Endothelial cell of umbilical vein (primary cell): ENCODE measurements at regions not wholly inside any gene's neighbourhood (a gene's known extent, or its start where the extent isn't known, plus 50 kb on each side); places are given as distances from the start of the nearest gene placed in this dataset.

Source experiments
- BruUV-seq: library from RNA; stranded (reverse); fragments of 400-500 nt; replicated peaks from 2 replicates; lab custom pipeline; 2021; lab: Mats Ljungman, UMichigan
- CTCF ChIA-PET: fragments of 300-600, 350-600 bp; sonication (Branson Sonifier 250); formaldehyde crosslinking; loops from one replicate; lab custom pipeline; 2021; ENCODE audit warnings: antibody characterized with exemption, inconsistent platforms; lab: Charles Lee
- POLR2A ChIA-PET: fragments of 300-600, 350-600 bp; sonication (Branson Sonifier 250); formaldehyde crosslinking; loops from one replicate; lab custom pipeline; 2021; ENCODE audit warnings: antibody characterized with exemption, inconsistent platforms; lab: Charles Lee
- DNase-seq: peaks from one replicate; pipeline ENCODE4 v3.0.0-alpha.2; 2011; ENCODE audit warnings: low read depth, low spot score
- FAIRE-seq: peaks from 2 replicates; lab custom pipeline; 2011; peaks lifted over from hg19 to GRCh38; lab: Jason Lieb, UNC
- H2AFZ ChIP-seq: 2 replicates; pipeline ENCODE4 v1.6.0; 2012; ENCODE audit warnings: low read depth, low read length, control low read depth, inconsistent platforms
- H3K27ac ChIP-seq: 2 replicates; pipeline ENCODE4 v1.5.1; 2011; ENCODE audit warnings: low read depth, mild to moderate bottlenecking, control low read depth, low read length, moderate library complexity; ENCODE audit not compliant: insufficient read depth
- H3K27me3 ChIP-seq, 2 experiments: 2 replicates each; pipeline versions ENCODE4 v1.6.0 to v1.6.1; 2011; ENCODE audit warnings: low read length in 2 of 2, mixed read lengths in 1 of 2; ENCODE audit not compliant: control insufficient read depth in 2 of 2, insufficient read depth in 2 of 2
- H3K36me3 ChIP-seq, 2 experiments: 2 replicates in 1 of 2; 3 replicates in 1 of 2; pipeline ENCODE4 v1.5.1; 2011; ENCODE audit warnings: low read length in 2 of 2, mild to moderate bottlenecking in 1 of 2, moderate library complexity in 1 of 2; ENCODE audit not compliant: control insufficient read depth in 2 of 2, insufficient read depth in 2 of 2; ENCODE audit errors: extremely low read depth in 1 of 2
- H3K4me1 ChIP-seq: 3 replicates; pipeline ENCODE4 v1.5.1; 2011; ENCODE audit warnings: mild to moderate bottlenecking, low read length; ENCODE audit not compliant: control insufficient read depth, insufficient read depth; ENCODE audit errors: extremely low read depth
- H3K4me2 ChIP-seq: 2 replicates; pipeline ENCODE4 v1.6.1; 2011; ENCODE audit warnings: low read length, control low read depth, mixed read lengths; ENCODE audit not compliant: insufficient read depth
- H3K4me3 ChIP-seq, 3 experiments: fragments of 200-600 bp in 1 of 3; sonication (generic), shearing (Covaris generic) in 1 of 3; replicated peaks in 1 of 3; 2 replicates each; pipeline ENCODE4 v1.5.1; 2011 to 2016; ENCODE audit warnings: control low read depth in 3 of 3, low read length in 3 of 3, mild to moderate bottlenecking in 2 of 3, inconsistent platforms in 1 of 3, low read depth in 1 of 3, moderate library complexity in 1 of 3; ENCODE audit not compliant: insufficient read depth in 1 of 3
- H3K79me2 ChIP-seq: 2 replicates; pipeline ENCODE4 v1.6.0; 2012; ENCODE audit warnings: low read length, inconsistent platforms; ENCODE audit not compliant: control insufficient read depth, insufficient read depth
- H3K9ac ChIP-seq: replicated peaks from 2 replicates; pipeline ENCODE3; 2011; ENCODE audit warnings: low read length, control low read depth; ENCODE audit not compliant: insufficient read depth; ENCODE audit errors: extremely low read depth
- H3K9me1 ChIP-seq: replicated peaks from 3 replicates; pipeline ENCODE4 v1.6.0; 2011; ENCODE audit warnings: mild to moderate bottlenecking, low read length; ENCODE audit not compliant: control insufficient read depth, insufficient read depth; ENCODE audit errors: extremely low read depth
- H3K9me3 ChIP-seq: replicated peaks from 2 replicates; pipeline ENCODE4 v1.5.1; 2012; ENCODE audit warnings: low read length, inconsistent platforms; ENCODE audit not compliant: control insufficient read depth, insufficient read depth
- H4K20me1 ChIP-seq: replicated peaks from 2 replicates; pipeline ENCODE3; 2011; ENCODE audit warnings: mild to moderate bottlenecking, low read length; ENCODE audit not compliant: control insufficient read depth, insufficient read depth; ENCODE audit errors: extremely low read depth
- CTCF ChIP-seq, 2 donors: IDR thresholded peaks; 1 replicate in 1 of 2; 2 replicates in 1 of 2; pipeline ENCODE4 v1.5.1; 2011; ENCODE audit warnings: low read length in 2 of 2, mild to moderate bottlenecking in 2 of 2, moderate library complexity in 2 of 2, control low read depth in 1 of 2, inconsistent platforms in 1 of 2, low read depth in 1 of 2; ENCODE audit not compliant: insufficient read depth in 1 of 2; ENCODE audit errors: extremely low read depth in 1 of 2
- EZH2 ChIP-seq: IDR thresholded peaks from 2 replicates; pipeline ENCODE4 v1.6.1; 2012; ENCODE audit warnings: borderline replicate concordance, low read depth, mild to moderate bottlenecking, moderate library complexity, low read length, inconsistent platforms; ENCODE audit not compliant: severe bottlenecking
- FOS ChIP-seq: IDR thresholded peaks from 2 replicates; pipeline ENCODE4 v1.6.1; 2011; ENCODE audit warnings: mild to moderate bottlenecking, low read length, moderate library complexity, borderline replicate concordance; ENCODE audit not compliant: insufficient read depth
- GATA2 ChIP-seq: IDR thresholded peaks from 2 replicates; pipeline ENCODE4 v1.7.0; 2011; ENCODE audit warnings: low read depth, mild to moderate bottlenecking, moderate library complexity, mixed read lengths, low read length; ENCODE audit not compliant: insufficient read length, insufficient read depth
- JUN ChIP-seq: IDR thresholded peaks from 2 replicates; pipeline ENCODE4 v1.6.1; 2011; ENCODE audit warnings: borderline replicate concordance, low read depth; ENCODE audit not compliant: insufficient read length, insufficient read depth
- MAX ChIP-seq: IDR thresholded peaks from 2 replicates; pipeline ENCODE4 v1.6.1; 2011; ENCODE audit not compliant: insufficient read depth, insufficient read length
- MYC ChIP-seq: IDR thresholded peaks from one replicate; pipeline ENCODE4 v1.6.1; 2011; ENCODE audit warnings: mild to moderate bottlenecking, low read depth, low read length
- POLR2A ChIP-seq: IDR thresholded peaks from 2 replicates; pipeline ENCODE4 v1.6.1; 2012; ENCODE audit warnings: low read depth, mild to moderate bottlenecking, control low read depth, low read length
- POLR2AphosphoS5 ChIP-seq: IDR thresholded peaks from 2 replicates; pipeline ENCODE4 v1.6.1; 2012; ENCODE audit warnings: low read depth, mild to moderate bottlenecking, control low read depth, low read length, moderate library complexity; ENCODE audit not compliant: insufficient read depth
- dilution Hi-C: fragments of 300-500 bp; cut with MboI; formaldehyde crosslinking; loops from one replicate; pipeline ENCODE4 v1.15.0; 2019; ENCODE audit warnings: low sequenced_read_pairs; ENCODE audit not compliant: extremely low pct_ligation_motif_present
- intact Hi-C: fragments of 100-400 bp; cut with micrococcal nuclease; formaldehyde crosslinking; loops from one replicate; pipeline ENCODE4 v1.10.0; 2022

GRCh38 chr15:47529241-47529640 is 188.1 kb upstream of the SEMA6D start:
- Histone ChIP-seq H3K9me1 (no peaks in the 10 kb centered on the region), H3K27ac (no peak overlapping the region), H3K27me3 (peaks cover 2 to 7% of the 10 kb centered on the region in 2 experiments), H2AFZ (no peak overlapping the region), H3K4me3 (no peak overlapping the region), H3K9me3 (no peaks in the 10 kb centered on the region), H3K36me3 (no peaks in the 10 kb centered on the region), H3K9ac (no peak overlapping the region), H3K79me2 (no peaks in the 10 kb centered on the region), H3K4me1 (no peaks in the 10 kb centered on the region), H4K20me1 (peaks cover 3% of the 10 kb centered on the region), H3K4me2 (no peak overlapping the region)
- FAIRE-seq = no peak
- TF ChIP-seq POLR2A = no peak
- no peak for TF ChIP-seq MAX
- no peak for TF ChIP-seq JUN
- TF ChIP-seq GATA2 = no peak
- TF ChIP-seq CTCF (IDR thresholded peaks at IDR 0.05; ENCODE audit: extremely low read depth in 1 of 2, insufficient read depth in 1 of 2, low read depth in 1 of 2, low read length in 2 of 2) = no peak
- TF ChIP-seq FOS = no peak
- TF ChIP-seq EZH2 = no peak
- no peak for TF ChIP-seq POLR2AphosphoS5
- no peak for TF ChIP-seq MYC
- intact Hi-C loops (no loop called here), dilution Hi-C loops (no loop called here)
- no TSS peak for BruUV-seq
- CTCF ChIA-PET = interaction anchor here (0.7 to 1.8 kb wide), 4 partner anchors 30 to 333 kb away, joined by 3 to 5 read pairs (median 4); no protein-coding TSS in a partner anchor
- no peak for DNase-seq
- POLR2A ChIA-PET = no interaction called here
